Activated gamma-delta T cell treated with Interleukin-2 at 50 U/mL for 16 hours (primary cell): ENCODE measurements at regions not wholly inside any gene's neighbourhood (a gene's known extent, or its start where the extent isn't known, plus 50 kb on each side); places are given as distances from the start of the nearest gene placed in this dataset.

Experiments
- DNase-seq: peaks from one replicate; pipeline ENCODE4 v3.0.0-alpha.2; 2020

GRCh38 chr2:71831193-71831577 lies 316.5 kb downstream of the CYP26B1 start:
- DNase-seq: no peak

- DNase-seq: no peak
Measured at GRCh38 chr2:71830497-71831192, 317.0 kb downstream of the CYP26B1 start.

GRCh38 chr2:71829008-71829407 lies 318.7 kb downstream of the CYP26B1 start:
- no peak for DNase-seq

GRCh38 chr2:71827973-71828372 lies 319.7 kb downstream of the CYP26B1 start:
- DNase-seq: no peak

- no peak for DNase-seq
Measured at GRCh38 chr2:71827524-71827901, 320.1 kb downstream of the CYP26B1 start.

GRCh38 chr2:71826826-71827523 lies 320.7 kb downstream of the CYP26B1 start:
- DNase-seq: no peak

- no peak for DNase-seq
Measured at GRCh38 chr2:71826299-71826698, 321.4 kb downstream of the CYP26B1 start.

GRCh38 chr2:71824436-71824835 lies 323.2 kb downstream of the CYP26B1 start:
- no peak for DNase-seq

GRCh38 chr2:71823526-71823925 lies 324.1 kb downstream of the CYP26B1 start:
- no peak for DNase-seq

GRCh38 chr2:71822463-71822862 lies 325.2 kb downstream of the CYP26B1 start:
- no peak for DNase-seq

- DNase-seq: no peak
Measured at GRCh38 chr2:71821856-71822255, 325.8 kb downstream of the CYP26B1 start.

GRCh38 chr2:71816815-71817214 lies 330.8 kb downstream of the CYP26B1 start:
- no peak for DNase-seq

GRCh38 chr2:71815701-71816474 lies 331.8 kb downstream of the CYP26B1 start:
- no peak for DNase-seq

GRCh38 chr2:71814885-71815284 lies 332.8 kb downstream of the CYP26B1 start:
- DNase-seq: no peak

GRCh38 chr2:71813807-71814470 lies 333.7 kb downstream of the CYP26B1 start:
- DNase-seq: no peak

- DNase-seq: no peak
Measured at GRCh38 chr2:71813315-71813714, 334.3 kb downstream of the CYP26B1 start.

- DNase-seq: no peak
Measured at GRCh38 chr2:71812736-71813135, 334.9 kb downstream of the CYP26B1 start.

GRCh38 chr2:71811726-71812125 lies 335.9 kb downstream of the CYP26B1 start:
- no peak for DNase-seq

- DNase-seq: no peak
Measured at GRCh38 chr2:71811157-71811556, 336.5 kb downstream of the CYP26B1 start.

GRCh38 chr2:71807581-71808451 lies 339.8 kb downstream of the CYP26B1 start:
- no peak for DNase-seq

- no peak for DNase-seq
Measured at GRCh38 chr2:71806432-71806831, 341.2 kb downstream of the CYP26B1 start.

- DNase-seq: no peak
Measured at GRCh38 chr2:71804281-71804751, 343.3 kb downstream of the CYP26B1 start.
